Calu3 (cell line): ENCODE measurements at regions not wholly inside any gene's neighbourhood (a gene's known extent, or its start where the extent isn't known, plus 50 kb on each side); places are given as distances from the start of the nearest gene placed in this dataset.

Source experiments
- BruUV-seq: library from RNA; stranded (reverse); fragments of 400-500 nt; replicated peaks from 2 replicates; lab custom pipeline; 2021; lab: Mats Ljungman, UMichigan
- CTCF ChIA-PET: fragments of 300-600 bp; sonication (Branson Sonifier 250); formaldehyde crosslinking; loops from one replicate; lab custom pipeline; 2022; ENCODE audit warnings: antibody characterized with exemption; lab: Charles Lee
- DNase-seq: peaks from one replicate; pipeline ENCODE4 v3.0.0; 2022
- H3K27ac Mint-ChIP-seq: one replicate; pipeline ENCODE4 v1.8.0; 2022; ENCODE audit warnings: mixed read lengths; ENCODE audit not compliant: unreplicated experiment
- H3K27me3 Mint-ChIP-seq: one replicate; pipeline ENCODE4 v1.8.0; 2022; ENCODE audit warnings: mixed read lengths; ENCODE audit not compliant: unreplicated experiment
- H3K36me3 Mint-ChIP-seq: one replicate; pipeline ENCODE4 v1.8.0; 2022; ENCODE audit warnings: mild to moderate bottlenecking, moderate library complexity, mixed read lengths; ENCODE audit not compliant: insufficient read depth, unreplicated experiment
- H3K4me1 Mint-ChIP-seq: one replicate; pipeline ENCODE4 v1.8.0; 2022; ENCODE audit warnings: mild to moderate bottlenecking, low read depth, mixed read lengths; ENCODE audit not compliant: unreplicated experiment
- H3K4me3 Mint-ChIP-seq: one replicate; pipeline ENCODE4 v1.8.0; 2022; ENCODE audit warnings: mild to moderate bottlenecking, low read depth, moderate library complexity, mixed read lengths; ENCODE audit not compliant: unreplicated experiment
- H3K9me3 Mint-ChIP-seq: one replicate; pipeline ENCODE4 v1.8.0; 2022; ENCODE audit warnings: low read depth, mixed read lengths; ENCODE audit not compliant: unreplicated experiment
- CTCF ChIP-seq: fragments of 200-600 bp; IDR thresholded peaks from one replicate; pipeline ENCODE4 v1.8.0; 2022; ENCODE audit warnings: antibody characterized with exemption; ENCODE audit not compliant: unreplicated experiment
- intact Hi-C: fragments of 100-400 bp; cut with micrococcal nuclease; formaldehyde crosslinking; loops from one replicate; pipeline ENCODE4 v1.10.0; 2022; ENCODE audit not compliant: unreplicated experiment

DNA sequence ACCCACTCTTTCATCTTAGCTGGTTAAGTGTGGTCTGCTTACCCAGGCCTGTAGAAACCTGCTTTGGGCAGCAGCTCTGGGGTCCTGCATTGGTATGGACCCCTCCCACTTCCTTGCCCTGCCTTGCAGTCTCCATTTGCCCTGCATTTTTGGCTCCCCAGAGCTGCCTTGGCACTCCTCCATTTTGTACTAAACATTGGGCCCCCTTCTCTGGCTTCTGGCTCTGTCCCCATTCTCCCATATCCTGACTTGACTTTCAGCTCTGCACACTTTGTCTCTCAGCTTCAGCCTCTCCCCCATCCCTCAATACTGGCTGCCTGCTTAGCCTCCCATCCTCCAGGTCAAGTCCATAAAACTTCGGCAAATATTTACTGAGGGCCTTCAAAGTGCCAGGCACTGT lies 145.5 kb upstream of the PELI1 start:
- CTCF ChIA-PET, result interaction anchor here (0.7 kb wide), 1 partner anchor 1858 kb away, joined by 3 read pairs; no protein-coding TSS in a partner anchor
- no peak for TF ChIP-seq CTCF
- Mint-ChIP-seq H3K4me3 (no peak overlapping the region), H3K27me3 (peaks cover 1% of the 10 kb centered on the region), H3K9me3 (no peaks in the 10 kb centered on the region), H3K27ac (no peak overlapping the region), H3K36me3 (no peaks in the 10 kb centered on the region), H3K4me1 (peaks cover 8% of the 10 kb centered on the region)
- intact Hi-C loops, result no loop called here
- no peak for DNase-seq
- no TSS peak for BruUV-seq

DNA sequence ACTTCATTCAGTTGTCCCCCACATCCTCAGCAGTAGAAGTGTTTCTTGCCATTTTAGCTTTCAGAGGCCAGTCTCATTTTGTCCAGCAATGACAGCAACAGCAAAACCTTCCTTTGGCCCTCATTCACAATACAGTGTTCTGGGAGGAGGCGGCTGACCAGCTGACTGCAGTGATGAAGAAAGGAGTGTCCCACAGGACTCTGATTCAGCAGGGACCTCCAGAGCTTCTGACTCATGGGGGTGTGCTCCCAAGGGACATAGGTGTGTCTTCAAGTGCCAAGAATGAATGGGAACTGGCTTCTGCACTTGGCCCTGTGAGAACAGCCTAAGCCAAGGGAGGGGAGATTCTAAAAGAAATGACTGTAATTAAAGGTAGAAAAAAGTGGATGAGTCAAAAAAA lies 147.0 kb upstream of the PELI1 start:
- Mint-ChIP-seq H3K4me1 (peaks cover 8% of the 10 kb centered on the region), H3K9me3 (no peaks in the 10 kb centered on the region), H3K27me3 (peaks cover 16% of the 10 kb centered on the region), H3K27ac (no peak overlapping the region), H3K36me3 (no peaks in the 10 kb centered on the region), H3K4me3 (no peak overlapping the region)
- CTCF ChIA-PET, result no interaction called here
- intact Hi-C loops, result no loop called here
- TF ChIP-seq CTCF, result no peak
- peak; percentile 37 for DNase-seq
- no TSS peak for BruUV-seq

DNA sequence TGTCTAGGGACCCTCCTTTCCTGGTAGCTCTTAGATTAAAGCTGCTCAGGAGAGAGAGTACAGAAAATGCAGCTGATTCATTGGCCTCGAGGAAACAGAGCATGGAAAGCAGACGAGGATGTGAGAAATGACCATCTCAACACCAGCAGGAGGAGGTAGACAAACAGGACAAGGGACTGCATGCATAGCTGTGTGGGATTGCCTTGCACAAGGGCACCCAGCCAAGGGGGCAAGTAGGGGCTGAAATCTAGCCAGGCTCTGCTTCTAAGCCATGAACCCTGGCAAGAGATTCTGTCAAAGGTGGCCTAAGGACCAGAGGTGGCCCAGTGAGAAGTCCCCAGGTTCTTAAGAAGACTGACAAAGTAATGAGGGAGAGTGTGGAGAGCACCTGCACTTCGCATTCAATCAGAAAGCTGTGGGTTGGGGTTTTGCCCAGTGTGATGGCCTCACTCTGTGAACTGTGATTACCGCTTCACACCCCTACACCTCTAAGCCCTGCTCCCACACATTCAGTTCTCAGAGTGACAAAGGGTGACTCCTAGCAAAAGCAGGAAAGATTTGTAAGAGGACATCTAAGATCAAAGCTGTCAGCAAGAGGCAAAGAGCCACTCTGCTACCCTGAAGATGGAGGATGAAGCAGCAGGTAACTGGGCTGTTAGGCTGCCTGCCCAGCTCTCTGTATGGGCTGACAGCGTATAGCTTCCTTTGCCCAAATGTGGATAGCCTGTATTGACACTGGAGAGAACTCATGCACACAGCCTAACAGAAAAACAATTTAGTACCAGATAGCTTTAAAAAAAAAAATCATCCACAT lies 151.3 kb upstream of the PELI1 start:
- TF ChIP-seq CTCF, result no peak
- BruUV-seq, result no TSS peak
- Mint-ChIP-seq H3K27me3 (peaks cover 40% of the 10 kb centered on the region), H3K36me3 (no peaks in the 10 kb centered on the region), H3K27ac (no peak overlapping the region), H3K4me3 (no peak overlapping the region), H3K4me1 (peaks cover 8% of the 10 kb centered on the region), H3K9me3 (no peaks in the 10 kb centered on the region)
- CTCF ChIA-PET, result interaction anchor here (0.7 to 1.0 kb wide), 2 partner anchors 9 to 874 kb away, joined by 3 to 5 read pairs; no protein-coding TSS in a partner anchor
- no peak for DNase-seq
- intact Hi-C loops, result no loop called here

- intact Hi-C loops, result no loop called here
- DNase-seq, result no peak
- peaks cover 5% of the 10 kb centered on the region for H3K4me1 Mint-ChIP-seq
- CTCF ChIA-PET, result interaction anchor here (0.7 to 1.0 kb wide), 2 partner anchors 10 to 874 kb away, joined by 3 to 5 read pairs; no protein-coding TSS in a partner anchor
- TF ChIP-seq CTCF, result no peak
- H3K9me3 Mint-ChIP-seq, result no peaks in the 10 kb centered on the region
- BruUV-seq, result no TSS peak
- no peak overlapping the region for H3K4me3 Mint-ChIP-seq
- H3K27me3 Mint-ChIP-seq, result peaks cover 40% of the 10 kb centered on the region
- no peaks in the 10 kb centered on the region for H3K36me3 Mint-ChIP-seq
- no peak overlapping the region for H3K27ac Mint-ChIP-seq
Observed at GRCh38 chr2:64296140-64296480, 151.9 kb upstream of the PELI1 start.
